HUES6 (cell line): ENCODE measurements at regions not wholly inside any gene's neighbourhood (a gene's known extent, or its start where the extent isn't known, plus 50 kb on each side); places are given as distances from the start of the nearest gene placed in this dataset.

Experiments used
- H3K27ac ChIP-seq: 2 replicates; pipeline ENCODE4 v1.7.0; 2013; ENCODE audit warnings: low read depth, mild to moderate bottlenecking, low read length, inconsistent platforms
- H3K27me3 ChIP-seq: 2 replicates; pipeline ENCODE4 v1.6.1; 2013; ENCODE audit warnings: low read length; ENCODE audit not compliant: control insufficient read depth, insufficient read depth
- H3K36me3 ChIP-seq: 2 replicates; pipeline ENCODE4 v1.6.1; 2013; ENCODE audit warnings: low read length; ENCODE audit not compliant: control insufficient read depth, insufficient read depth
- H3K4me1 ChIP-seq: 2 replicates; pipeline ENCODE4 v1.6.1; 2013; ENCODE audit warnings: low read length; ENCODE audit not compliant: control insufficient read depth, insufficient read depth
- H3K4me3 ChIP-seq: 2 replicates; pipeline ENCODE4 v1.5.1; 2013; ENCODE audit warnings: low read depth, low read length
- H3K9ac ChIP-seq: one replicate; pipeline ENCODE4 v1.6.1; 2013; ENCODE audit warnings: mild to moderate bottlenecking, low read length
- H3K9me3 ChIP-seq: 2 replicates; pipeline ENCODE4 v1.6.1; 2013; ENCODE audit warnings: low read depth, low read length; ENCODE audit not compliant: control insufficient read depth, insufficient read depth

- Histone ChIP-seq H3K27me3 (no peaks in the 10 kb centered on the region; the same call in 1 of the 2 replicates), H3K4me1 (no peaks in the 10 kb centered on the region), H3K27ac (no peak overlapping the region), H3K4me3 (no peak overlapping the region), H3K36me3 (no peaks in the 10 kb centered on the region), H3K9ac (no peak overlapping the region), H3K9me3 (no peaks in the 10 kb centered on the region; the same call in 1 of the 2 replicates)
Observed at GRCh38 chr17:33442320-33442719, 149.2 kb upstream of the ASIC2 start.

GRCh38 chr17:33444731-33445130 lies 151.6 kb upstream of the ASIC2 start:
- Histone ChIP-seq H3K36me3 (no peaks in the 10 kb centered on the region), H3K9me3 (peaks cover 11% of the 10 kb centered on the region), H3K27me3 (no peaks in the 10 kb centered on the region; the same call in 1 of the 2 replicates), H3K4me3 (no peak overlapping the region), H3K27ac (no peak overlapping the region), H3K4me1 (no peaks in the 10 kb centered on the region), H3K9ac (no peak overlapping the region)

- Histone ChIP-seq H3K27ac (no peak overlapping the region), H3K4me1 (no peaks in the 10 kb centered on the region), H3K9ac (no peak overlapping the region), H3K36me3 (no peaks in the 10 kb centered on the region), H3K27me3 (peaks cover 12% of the 10 kb centered on the region; the same call in 1 of the 2 replicates), H3K9me3 (peaks cover 11% of the 10 kb centered on the region), H3K4me3 (no peak overlapping the region)
Observed at GRCh38 chr17:33447090-33447489, 154.0 kb upstream of the ASIC2 start.

- H3K9ac ChIP-seq, result no peak overlapping the region
- H3K36me3 ChIP-seq, result no peaks in the 10 kb centered on the region
- peaks cover 14% of the 10 kb centered on the region for H3K4me1 ChIP-seq
- H3K4me3 ChIP-seq, result no peak overlapping the region
- H3K27me3 ChIP-seq, result peaks cover 32% of the 10 kb centered on the region; the same call in 1 of the 2 replicates
- no peak overlapping the region for H3K27ac ChIP-seq
- peaks cover 11% of the 10 kb centered on the region for H3K9me3 ChIP-seq
Observed at GRCh38 chr17:33451221-33451620, 158.1 kb upstream of the ASIC2 start.

DNA sequence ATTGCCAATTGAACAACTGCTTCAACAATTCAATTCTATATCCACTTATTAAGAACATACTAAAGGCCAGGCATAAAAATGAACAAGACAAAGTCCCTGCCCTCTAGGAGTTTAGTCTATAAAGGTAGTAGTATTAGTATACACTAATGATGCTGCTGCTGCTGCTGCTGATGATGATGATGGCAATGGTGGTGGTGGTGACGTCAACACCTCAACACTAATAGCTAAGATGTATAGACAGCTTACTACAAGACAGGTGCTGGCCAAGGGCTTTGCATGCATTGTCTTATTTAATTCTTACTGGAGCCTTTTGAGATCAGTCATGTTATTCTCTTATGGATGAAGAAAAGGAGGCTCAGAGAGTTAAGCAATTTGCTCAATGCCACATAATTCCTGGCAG lies 164.4 kb upstream of the ASIC2 start:
- H3K27ac ChIP-seq, result no peak overlapping the region
- no peak overlapping the region for H3K9ac ChIP-seq
- H3K27me3 ChIP-seq, result peaks cover 16% of the 10 kb centered on the region; the same call in 1 of the 2 replicates
- no peaks in the 10 kb centered on the region for H3K36me3 ChIP-seq
- no peaks in the 10 kb centered on the region for H3K9me3 ChIP-seq
- peaks cover 12% of the 10 kb centered on the region for H3K4me1 ChIP-seq
- no peak overlapping the region for H3K4me3 ChIP-seq

- no peak overlapping the region for H3K4me3 ChIP-seq
- no peaks in the 10 kb centered on the region for H3K9me3 ChIP-seq
- no peak overlapping the region for H3K27ac ChIP-seq
- H3K36me3 ChIP-seq, result no peaks in the 10 kb centered on the region
- H3K9ac ChIP-seq, result no peak overlapping the region
- no peaks in the 10 kb centered on the region for H3K4me1 ChIP-seq
- peaks cover 7% of the 10 kb centered on the region; the same call in 1 of the 2 replicates for H3K27me3 ChIP-seq
Observed at GRCh38 chr17:33459078-33459940, 166.2 kb upstream of the ASIC2 start.

GRCh38 chr17:33460781-33461450 lies 167.8 kb upstream of the ASIC2 start:
- Histone ChIP-seq H3K27me3 (no peaks in the 10 kb centered on the region), H3K9ac (no peak overlapping the region), H3K9me3 (no peaks in the 10 kb centered on the region; the same call in 1 of the 2 replicates), H3K4me1 (no peaks in the 10 kb centered on the region), H3K27ac (no peak overlapping the region), H3K36me3 (no peaks in the 10 kb centered on the region), H3K4me3 (no peak overlapping the region)

GRCh38 chr17:33463887-33464286 lies 170.8 kb upstream of the ASIC2 start:
- Histone ChIP-seq H3K9me3 (peaks cover 3% of the 10 kb centered on the region; the same call in 1 of the 2 replicates), H3K4me3 (no peak overlapping the region), H3K9ac (no peak overlapping the region), H3K36me3 (no peaks in the 10 kb centered on the region), H3K27me3 (no peaks in the 10 kb centered on the region), H3K27ac (no peak overlapping the region), H3K4me1 (no peaks in the 10 kb centered on the region)

DNA sequence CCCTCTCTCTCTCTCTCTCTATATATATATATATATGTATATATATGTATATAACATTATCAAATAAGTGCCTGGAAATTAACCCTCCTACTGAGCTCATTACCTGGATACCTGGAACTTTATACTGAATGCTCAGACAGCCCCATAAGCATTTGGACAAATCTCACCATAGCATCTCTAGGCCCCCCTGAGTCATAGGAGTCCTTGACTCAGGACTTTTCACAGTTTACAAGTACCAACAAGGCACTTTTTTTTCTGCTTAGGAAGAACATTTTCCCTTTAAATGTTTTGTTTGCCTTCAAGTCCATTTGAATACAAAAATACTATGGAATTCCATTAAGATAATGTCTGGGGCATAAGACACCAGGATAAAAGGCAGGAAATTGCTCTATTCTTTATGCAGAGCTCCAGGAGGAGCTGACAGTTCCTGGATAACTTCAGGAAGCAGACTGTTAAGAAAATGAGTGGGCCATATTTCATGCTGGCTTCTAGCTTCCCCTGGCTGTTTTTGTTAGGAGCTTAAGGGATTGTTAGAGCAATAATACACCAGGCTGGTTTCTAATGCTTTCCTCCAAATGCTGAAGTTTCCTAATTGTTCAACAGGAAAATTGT lies 171.7 kb upstream of the ASIC2 start:
- no peak overlapping the region for H3K4me3 ChIP-seq
- H3K9ac ChIP-seq, result no peak overlapping the region
- no peaks in the 10 kb centered on the region for H3K27me3 ChIP-seq
- no peaks in the 10 kb centered on the region for H3K4me1 ChIP-seq
- H3K9me3 ChIP-seq, result peaks cover 3% of the 10 kb centered on the region; the same call in 1 of the 2 replicates
- H3K36me3 ChIP-seq, result no peaks in the 10 kb centered on the region
- no peak overlapping the region for H3K27ac ChIP-seq

- peaks cover 3% of the 10 kb centered on the region; the same call in 1 of the 2 replicates for H3K9me3 ChIP-seq
- H3K27ac ChIP-seq, result no peak overlapping the region
- no peak overlapping the region for H3K9ac ChIP-seq
- no peaks in the 10 kb centered on the region for H3K4me1 ChIP-seq
- no peaks in the 10 kb centered on the region for H3K36me3 ChIP-seq
- H3K4me3 ChIP-seq, result no peak overlapping the region
- H3K27me3 ChIP-seq, result no peaks in the 10 kb centered on the region
Observed at GRCh38 chr17:33469421-33469820, 176.3 kb upstream of the ASIC2 start.

- H3K4me3 ChIP-seq, result no peak overlapping the region
Observed at GRCh38 chr17:33469911-33470310, 176.8 kb upstream of the ASIC2 start.

More at GRCh38 chr17:33469911-33470310, 176.8 kb upstream of the ASIC2 start:
- Histone ChIP-seq H3K27ac (no peak overlapping the region), H3K4me1 (no peaks in the 10 kb centered on the region; the same call in 1 of the 2 replicates), H3K9ac (no peak overlapping the region), H3K27me3 (no peaks in the 10 kb centered on the region), H3K9me3 (peaks cover 3% of the 10 kb centered on the region; the same call in 1 of the 2 replicates), H3K36me3 (no peaks in the 10 kb centered on the region)
